HG03095 (cell line): ENCODE measurements at regions not wholly inside any gene's neighbourhood (a gene's known extent, or its start where the extent isn't known, plus 50 kb on each side); places are given as distances from the start of the nearest gene placed in this dataset.
"Not testable (repeated sequence)": the region's sequence is repeated elsewhere in the genome, so short reads cannot be mapped to it uniquely, and the experiment has no call there.

Experiments
- ATAC-seq: cut with Tn5 transposase; IDR thresholded peaks from one replicate; pipeline ENCODE4 v1.9.1; 2021; ENCODE audit warnings: moderate library complexity; ENCODE audit not compliant: unreplicated experiment

DNA sequence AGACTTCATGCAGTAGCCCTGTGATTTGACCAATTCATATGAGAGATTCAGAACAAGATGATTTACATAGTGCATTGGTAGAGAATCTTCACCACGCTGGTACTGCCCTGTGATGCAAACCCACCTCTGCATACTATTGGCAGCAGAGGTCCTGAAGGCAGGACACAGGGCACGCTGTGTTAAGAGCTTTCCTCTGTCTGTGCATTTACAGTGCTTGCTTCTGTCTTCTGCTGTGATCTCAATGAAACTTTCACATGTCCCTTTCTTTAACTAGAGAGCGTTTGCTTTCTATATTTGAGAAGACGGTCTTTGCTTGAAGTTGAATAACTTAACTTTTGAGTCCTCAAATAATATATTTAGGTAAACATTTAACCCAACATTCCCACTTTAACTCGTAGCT lies 219.0 kb upstream of the SPRY2 start:
- no peak for ATAC-seq

DNA sequence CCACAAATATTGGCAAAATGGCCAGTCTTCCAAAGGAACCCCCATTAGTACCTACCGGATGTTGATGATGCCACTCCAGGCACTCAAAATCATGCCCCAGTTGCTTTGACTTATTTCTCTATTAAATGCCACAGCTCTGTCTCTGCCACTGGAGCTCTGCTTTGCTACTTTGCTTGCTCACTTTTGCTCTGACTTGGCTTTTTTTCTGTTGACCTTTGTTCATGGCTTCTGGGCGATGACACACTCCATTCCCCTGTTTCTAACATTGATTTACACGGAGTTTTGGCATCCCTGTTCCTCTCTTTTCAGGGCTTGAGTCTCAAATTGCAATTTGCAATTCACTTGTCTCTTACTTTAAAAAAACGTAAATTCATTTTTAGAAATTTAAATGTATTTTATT lies 217.1 kb upstream of the SPRY2 start:
- ATAC-seq, result no peak

- ATAC-seq, result no peak
Observed at GRCh38 chr13:80555796-80556678, 215.1 kb upstream of the SPRY2 start.

DNA sequence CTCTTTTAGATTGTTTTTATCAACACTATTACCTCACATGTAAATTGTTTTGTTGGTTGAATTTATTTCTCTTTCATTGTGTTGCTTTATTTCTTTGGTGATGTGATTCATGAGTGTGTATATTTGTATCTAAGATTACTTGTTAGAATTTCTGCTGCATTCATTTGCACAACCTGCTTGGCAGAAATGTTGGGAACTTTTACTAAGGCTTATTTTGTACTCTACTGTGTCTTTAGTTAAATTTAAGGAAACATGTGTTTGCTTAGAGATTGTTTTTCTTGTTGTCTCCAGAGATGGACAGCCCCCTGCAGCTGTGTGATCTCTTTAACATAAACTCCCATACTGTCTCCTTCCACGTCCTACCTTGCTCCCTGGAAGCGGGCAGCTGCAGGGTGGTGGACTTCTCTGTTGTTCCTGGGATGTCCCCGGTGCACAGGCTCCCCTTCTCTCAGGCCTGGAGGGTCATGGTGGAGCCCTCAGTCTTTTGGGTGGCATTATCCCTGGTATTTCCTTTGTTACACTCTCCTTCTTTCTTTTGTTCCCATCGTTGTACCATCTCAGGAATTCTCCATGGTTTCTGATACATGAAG lies 212.0 kb upstream of the SPRY2 start:
- no peak for ATAC-seq

DNA sequence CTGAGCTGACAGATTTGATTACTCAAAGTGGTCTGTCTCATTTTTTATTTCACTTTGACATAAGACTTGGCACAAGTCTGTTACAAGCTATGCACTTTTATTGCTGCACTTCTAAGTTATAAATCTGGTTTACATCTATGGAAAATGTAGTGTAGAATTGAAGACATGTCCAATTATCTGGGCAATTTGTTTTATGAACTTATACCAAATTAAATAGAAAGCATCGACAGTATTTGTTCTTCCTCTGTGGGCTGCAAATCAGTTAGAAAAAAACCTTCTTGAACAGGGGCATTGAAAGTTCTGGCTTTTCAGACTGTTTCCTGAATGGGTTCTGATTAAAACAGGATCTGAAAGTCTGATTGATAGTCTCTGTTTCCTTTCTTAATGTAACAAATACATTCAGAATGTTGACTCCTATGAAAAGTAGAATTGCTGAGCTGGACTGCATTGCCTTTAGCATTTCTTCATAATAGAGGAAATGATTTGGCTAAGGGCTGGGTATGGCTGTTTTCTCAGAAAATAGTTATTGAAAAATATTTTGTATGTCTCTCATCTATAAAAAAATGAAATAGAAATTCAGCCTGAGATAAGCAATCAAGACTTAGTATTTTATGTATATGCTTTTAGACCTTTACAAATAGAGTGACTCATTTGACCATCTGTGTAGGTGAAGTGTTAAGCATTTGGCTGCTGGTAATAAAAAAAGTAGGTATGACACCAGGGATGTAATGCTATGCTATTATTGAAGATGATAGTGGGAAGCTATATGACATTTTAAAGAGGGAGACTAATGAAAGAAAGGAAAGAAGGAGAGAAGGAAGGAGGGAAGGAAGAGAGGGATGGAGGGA lies 210.9 kb upstream of the SPRY2 start:
- ATAC-seq, result no peak

GRCh38 chr13:80550971-80551441 lies 210.1 kb upstream of the SPRY2 start:
- no peak for ATAC-seq

DNA sequence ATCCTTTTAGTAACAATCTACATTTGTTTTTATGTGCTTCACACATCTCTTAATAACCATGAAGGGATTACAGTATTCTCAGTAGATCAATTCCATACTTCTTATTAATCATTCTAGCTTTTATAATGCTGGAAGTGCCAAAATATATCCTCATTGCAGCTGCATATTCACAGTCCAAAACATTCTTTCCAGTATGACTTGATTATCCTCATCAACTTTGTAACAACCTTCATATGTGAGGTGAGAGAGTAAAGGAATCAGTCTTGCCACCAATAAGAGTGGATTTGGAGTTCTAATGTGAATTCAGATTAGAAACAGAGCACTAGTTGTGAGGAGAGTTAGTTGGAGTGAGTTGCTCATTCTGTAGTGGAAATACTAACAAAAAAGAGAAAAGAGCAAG lies 208.0 kb upstream of the SPRY2 start:
- no peak for ATAC-seq

GRCh38 chr13:80547885-80548825 lies 207.2 kb upstream of the SPRY2 start:
- no peak for ATAC-seq

- no peak for ATAC-seq
Observed at GRCh38 chr13:80547341-80547740, 206.4 kb upstream of the SPRY2 start.

GRCh38 chr13:80533175-80533574 lies 192.2 kb upstream of the SPRY2 start:
- no peak for ATAC-seq

- no peak for ATAC-seq
Observed at GRCh38 chr13:80530902-80531301, 190.0 kb upstream of the SPRY2 start.

GRCh38 chr13:80530191-80530590 lies 189.3 kb upstream of the SPRY2 start:
- no peak for ATAC-seq

DNA sequence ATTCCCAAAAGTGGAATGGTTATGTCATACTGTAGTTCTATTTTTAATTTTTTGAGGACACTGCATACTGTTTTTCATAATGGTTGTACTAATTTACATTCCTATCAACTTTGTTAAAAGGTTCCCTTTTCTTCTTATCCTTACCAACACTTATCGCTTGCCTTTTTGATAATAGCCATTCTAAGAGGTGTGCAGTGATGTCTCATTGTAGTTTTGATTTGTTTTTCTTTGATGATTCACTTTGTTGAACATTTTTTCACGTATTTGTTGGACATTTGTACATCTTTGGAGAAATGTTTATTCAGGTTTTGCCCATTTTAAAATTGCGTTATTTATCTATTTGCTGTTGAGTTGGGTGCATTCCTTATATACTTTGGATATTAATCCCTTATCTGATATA lies 188.8 kb upstream of the SPRY2 start:
- ATAC-seq, result no peak

GRCh38 chr13:80528733-80529132 lies 187.8 kb upstream of the SPRY2 start:
- ATAC-seq, result no peak

- no peak for ATAC-seq
Observed at GRCh38 chr13:80527400-80527799, 186.5 kb upstream of the SPRY2 start.

DNA sequence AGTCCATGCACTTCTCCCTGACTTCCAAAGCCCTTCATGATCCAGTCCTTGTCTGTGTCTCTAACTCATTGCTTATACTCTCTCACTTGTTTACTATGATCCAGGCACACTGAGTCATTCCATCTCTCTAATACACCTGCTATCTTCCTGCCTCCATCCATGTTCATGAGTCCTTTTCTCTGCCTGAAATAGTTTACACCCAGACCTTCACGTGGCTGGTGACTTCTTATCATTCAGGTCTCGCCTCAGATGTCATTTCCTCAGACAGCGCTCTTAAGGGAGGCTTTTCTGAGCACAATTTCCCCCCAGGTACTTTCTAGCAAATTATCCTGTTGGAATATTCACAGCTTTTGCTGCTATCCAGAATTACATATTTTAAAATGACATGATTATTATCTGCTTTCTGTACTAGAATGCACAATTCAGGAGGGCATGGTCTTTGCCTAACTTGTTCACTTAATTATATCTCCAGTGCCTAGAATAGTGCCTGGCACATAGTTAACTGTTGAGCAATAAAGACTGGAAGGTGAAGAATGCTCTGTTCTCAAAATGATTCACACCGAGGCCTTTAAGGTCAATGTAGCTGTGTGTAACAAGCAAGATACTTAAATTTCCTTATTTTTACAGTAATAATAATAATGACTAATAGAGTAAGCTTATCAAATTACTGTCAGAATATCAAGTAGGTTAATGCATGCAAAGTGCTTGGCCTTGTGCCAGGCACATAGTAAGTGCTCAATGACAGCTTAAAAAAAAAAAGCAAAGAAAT lies 183.7 kb upstream of the SPRY2 start:
- no peak for ATAC-seq

DNA sequence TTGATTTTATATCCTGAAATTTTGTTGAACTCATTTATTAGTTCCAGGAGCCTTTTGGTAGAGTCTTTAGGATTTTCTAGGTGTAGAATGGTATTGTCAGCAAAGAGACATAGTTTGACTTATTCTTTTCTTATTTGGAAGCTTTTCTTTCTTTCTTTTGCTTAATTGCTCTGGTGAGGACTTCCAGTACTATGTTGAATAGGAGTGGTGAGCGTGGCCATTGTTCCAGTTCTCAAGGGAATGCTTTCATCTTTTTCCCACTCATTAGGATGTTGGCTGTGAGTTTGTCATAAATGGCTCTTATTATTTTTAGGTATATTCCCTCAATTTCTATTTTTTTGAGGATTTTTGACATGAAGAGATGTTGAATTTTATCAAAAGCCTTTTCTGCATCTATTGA lies 182.2 kb upstream of the SPRY2 start:
- no peak for ATAC-seq

DNA sequence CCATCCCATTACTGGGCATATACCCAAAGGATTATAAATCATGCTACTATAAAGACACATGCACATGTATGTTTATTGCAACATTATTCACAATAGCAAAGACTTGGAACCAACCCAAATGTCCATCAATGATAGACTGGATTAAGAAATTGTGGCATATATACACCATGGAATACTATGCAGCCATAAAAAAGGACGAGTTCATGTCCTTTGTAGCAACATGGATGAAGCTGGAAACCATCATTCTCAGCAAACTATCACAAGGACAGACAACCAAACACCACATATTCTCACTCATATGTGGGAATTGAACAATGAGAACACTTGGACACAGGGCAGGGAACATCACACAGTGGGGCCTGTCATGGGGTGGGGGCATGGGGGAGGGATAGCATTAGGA lies 181.5 kb upstream of the SPRY2 start:
- not testable (repeated sequence) for ATAC-seq

DNA sequence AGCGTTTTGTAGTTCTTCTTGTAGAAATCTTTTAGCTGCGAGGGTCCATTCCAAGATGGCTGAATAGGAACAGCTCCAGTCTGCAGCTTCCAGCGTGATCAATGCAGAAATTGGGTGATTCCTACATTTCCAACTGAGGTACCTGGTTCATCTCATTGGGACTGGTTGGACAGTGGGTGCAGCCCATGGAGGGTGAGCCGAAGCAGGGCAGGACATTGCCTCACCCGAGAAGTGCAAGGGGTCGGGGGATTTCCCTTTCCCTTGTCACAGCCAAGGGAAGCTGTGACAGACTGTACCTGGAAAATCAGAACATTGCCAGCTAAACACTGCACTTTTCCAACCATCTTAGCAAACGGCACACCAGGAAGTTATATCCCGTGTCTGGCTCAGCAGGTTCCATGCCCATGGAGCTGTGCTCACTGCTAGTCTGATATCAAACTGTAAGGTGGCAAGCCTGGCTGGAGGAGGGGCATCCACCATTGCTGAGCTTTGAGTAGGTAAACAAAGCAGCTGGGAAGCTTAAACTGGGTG lies 176.0 kb upstream of the SPRY2 start:
- ATAC-seq, result no peak
